Gastrocnemius medialis (tissue), 4 donors: ENCODE measurements at regions not wholly inside any gene's neighbourhood (a gene's known extent, or its start where the extent isn't known, plus 50 kb on each side); places are given as distances from the start of the nearest gene placed in this dataset.

Source experiments
- ATAC-seq, 2 donors: fragments of 150-250 bp; one replicate each; pipeline ENCODE4 v1.9.1; 2016
- DNase-seq, 2 donors: peaks; one replicate each; pipeline ENCODE4 v3.0.0-alpha.2; 2019
- H3K27ac ChIP-seq, 4 donors: fragments of 200-600 bp; sonication (generic); 1 replicate in 1 of 4; 2 replicates in 3 of 4; pipeline ENCODE4 v1.5.1; 2016 to 2018; ENCODE audit warnings: mild to moderate bottlenecking in 2 of 4, moderate library complexity in 1 of 4
- H3K27me3 ChIP-seq, 3 donors: fragments of 200-600 bp; sonication (generic) in 2 of 3; 1 replicate in 1 of 3; 2 replicates in 2 of 3; pipeline versions ENCODE4 v1.5.1 to v1.6.0; 2016 to 2019; ENCODE audit warnings: mild to moderate bottlenecking in 1 of 3, moderate library complexity in 1 of 3
- H3K36me3 ChIP-seq, 2 donors: fragments of 200-600 bp; sonication (generic) in 1 of 2; one replicate each; pipeline ENCODE4 v1.5.1; 2017 to 2018
- H3K4me1 ChIP-seq, 2 donors: fragments of 200-600 bp; sonication (generic) in 1 of 2; one replicate each; pipeline ENCODE4 v1.5.1; 2016 to 2017; ENCODE audit warnings: mild to moderate bottlenecking in 2 of 2
- H3K4me3 ChIP-seq, 4 donors: fragments of 200-600 bp; sonication (generic) in 3 of 4; 1 replicate in 1 of 4; 2 replicates in 3 of 4; pipeline ENCODE4 v1.5.1; 2016 to 2019; ENCODE audit warnings: mild to moderate bottlenecking in 2 of 4
- H3K9me3 ChIP-seq, 3 donors: fragments of 200-600 bp; sonication (generic) in 2 of 3; 1 replicate in 1 of 3; 2 replicates in 2 of 3; pipeline ENCODE4 v1.5.1; 2016 to 2019
- POLR2A ChIP-seq, 2 donors: fragments of 450-650 bp; IDR thresholded peaks; one replicate each; pipeline ENCODE4 v1.6.1; 2017; ENCODE audit warnings: antibody characterized with exemption in 2 of 2, mild to moderate bottlenecking in 2 of 2, moderate library complexity in 2 of 2
- in situ Hi-C, 4 donors: fragments of 200-750 bp; cut with MboI; loops; one replicate each; pipeline versions ENCODE4 v1.15.0 to v1.8.0; 2017; ENCODE audit warnings: low sequenced_read_pairs in 4 of 4
- intact Hi-C: fragments of 100-400 bp; cut with DNase I; formaldehyde crosslinking; loops from one replicate; pipeline ENCODE4 v1.15.1; 2023; ENCODE audit warnings: low total_unique reads
- TF ChIP-seq, protein P1 (sequence below), 5 experiments: fragments of 450-650 bp in 3 of 5; fragments of 200-600 bp in 2 of 5; sonication (generic) in 2 of 5; IDR thresholded peaks in 4 of 5; conservative IDR thresholded peaks in 1 of 5; 1 replicate in 4 of 5; 2 replicates in 1 of 5; pipeline ENCODE4 v1.5.1; 2016 to 2019; ENCODE audit warnings: antibody characterized with exemption in 5 of 5, mild to moderate bottlenecking in 3 of 5, moderate library complexity in 3 of 5

DNA sequence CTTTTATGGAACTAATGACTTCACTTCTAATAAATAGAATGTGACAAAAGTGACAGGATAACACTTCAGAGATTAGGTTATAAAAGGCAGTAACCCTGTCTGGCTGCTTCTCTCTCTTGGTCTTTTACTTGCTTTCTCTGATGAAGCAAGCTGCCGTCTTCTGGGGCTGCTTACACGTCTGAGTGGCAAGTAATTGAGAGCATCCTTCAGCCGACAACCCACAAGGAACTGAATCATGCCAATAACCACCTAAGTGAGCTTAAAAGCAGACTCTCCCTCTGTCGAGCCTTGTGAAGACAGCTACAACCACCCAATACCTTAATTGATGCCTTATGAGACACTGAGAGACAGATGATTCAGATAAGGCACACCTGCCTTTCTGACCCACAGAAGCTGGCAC, 1091.2 kb downstream of the SLITRK1 start:
- Histone ChIP-seq H3K27me3 (no peaks in the 10 kb centered on the region), H3K9me3 (no peaks in the 10 kb centered on the region), H3K4me3 (no peak overlapping the region), H3K36me3 (no peaks in the 10 kb centered on the region), H3K27ac (no peak overlapping the region), H3K4me1 (no peaks in the 10 kb centered on the region)
- TF ChIP-seq POLR2A (IDR thresholded peaks at IDR 0.05): no peak
- TF ChIP-seq, protein P1, sequence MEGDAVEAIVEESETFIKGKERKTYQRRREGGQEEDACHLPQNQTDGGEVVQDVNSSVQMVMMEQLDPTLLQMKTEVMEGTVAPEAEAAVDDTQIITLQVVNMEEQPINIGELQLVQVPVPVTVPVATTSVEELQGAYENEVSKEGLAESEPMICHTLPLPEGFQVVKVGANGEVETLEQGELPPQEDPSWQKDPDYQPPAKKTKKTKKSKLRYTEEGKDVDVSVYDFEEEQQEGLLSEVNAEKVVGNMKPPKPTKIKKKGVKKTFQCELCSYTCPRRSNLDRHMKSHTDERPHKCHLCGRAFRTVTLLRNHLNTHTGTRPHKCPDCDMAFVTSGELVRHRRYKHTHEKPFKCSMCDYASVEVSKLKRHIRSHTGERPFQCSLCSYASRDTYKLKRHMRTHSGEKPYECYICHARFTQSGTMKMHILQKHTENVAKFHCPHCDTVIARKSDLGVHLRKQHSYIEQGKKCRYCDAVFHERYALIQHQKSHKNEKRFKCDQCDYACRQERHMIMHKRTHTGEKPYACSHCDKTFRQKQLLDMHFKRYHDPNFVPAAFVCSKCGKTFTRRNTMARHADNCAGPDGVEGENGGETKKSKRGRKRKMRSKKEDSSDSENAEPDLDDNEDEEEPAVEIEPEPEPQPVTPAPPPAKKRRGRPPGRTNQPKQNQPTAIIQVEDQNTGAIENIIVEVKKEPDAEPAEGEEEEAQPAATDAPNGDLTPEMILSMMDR (IDR thresholded peaks at IDR 0.05 in 4 of 5, conservative IDR thresholded peaks at IDR 0.05 in 1 of 5): no peak
- in situ Hi-C loops: no loop called here
- intact Hi-C loops: no loop called here
- ATAC-seq: no peak
- no peak for DNase-seq

GRCh38 chr13:82772816-82773215, 1109.5 kb downstream of the SLITRK1 start:
- Histone ChIP-seq H3K27me3 (no peaks in the 10 kb centered on the region), H3K36me3 (no peaks in the 10 kb centered on the region), H3K9me3 (no peaks in the 10 kb centered on the region), H3K27ac (no peak overlapping the region), H3K4me3 (no peak overlapping the region), H3K4me1 (no peaks in the 10 kb centered on the region)
- no peak for DNase-seq
- in situ Hi-C loops: no loop called here
- ATAC-seq: no peak
- intact Hi-C loops: no loop called here
- TF ChIP-seq, protein P1 (IDR thresholded peaks at IDR 0.05 in 4 of 5, conservative IDR thresholded peaks at IDR 0.05 in 1 of 5): no peak
- no peak for TF ChIP-seq POLR2A (IDR thresholded peaks at IDR 0.05)

- DNase-seq (no peak), ATAC-seq (no peak)
- in situ Hi-C loops (no loop called here), intact Hi-C loops (no loop called here)
- Histone ChIP-seq H3K9me3 (no peaks in the 10 kb centered on the region), H3K4me1 (no peaks in the 10 kb centered on the region), H3K36me3 (no peaks in the 10 kb centered on the region), H3K4me3 (no peak overlapping the region), H3K27me3 (no peaks in the 10 kb centered on the region), H3K27ac (no peak overlapping the region)
- TF ChIP-seq, protein P1 (IDR thresholded peaks at IDR 0.05 in 4 of 5, conservative IDR thresholded peaks at IDR 0.05 in 1 of 5): no peak
- no peak for TF ChIP-seq POLR2A (IDR thresholded peaks at IDR 0.05)
Observed at GRCh38 chr13:82766732-82767321, 1115.4 kb downstream of the SLITRK1 start.

GRCh38 chr13:82758044-82758443, 1124.2 kb downstream of the SLITRK1 start:
- TF ChIP-seq, protein P1 (IDR thresholded peaks at IDR 0.05 in 4 of 5, conservative IDR thresholded peaks at IDR 0.05 in 1 of 5): no peak
- no peak for TF ChIP-seq POLR2A (IDR thresholded peaks at IDR 0.05)
- H3K4me1 ChIP-seq: no peaks in the 10 kb centered on the region
- DNase-seq (no peak), ATAC-seq (no peak)
- no peak overlapping the region for H3K27ac ChIP-seq
- intact Hi-C loops (no loop called here), in situ Hi-C loops (no loop called here)
- H3K27me3 ChIP-seq: no peaks in the 10 kb centered on the region
- H3K4me3 ChIP-seq: no peak overlapping the region
- H3K9me3 ChIP-seq: no peaks in the 10 kb centered on the region
- no peaks in the 10 kb centered on the region for H3K36me3 ChIP-seq

DNA sequence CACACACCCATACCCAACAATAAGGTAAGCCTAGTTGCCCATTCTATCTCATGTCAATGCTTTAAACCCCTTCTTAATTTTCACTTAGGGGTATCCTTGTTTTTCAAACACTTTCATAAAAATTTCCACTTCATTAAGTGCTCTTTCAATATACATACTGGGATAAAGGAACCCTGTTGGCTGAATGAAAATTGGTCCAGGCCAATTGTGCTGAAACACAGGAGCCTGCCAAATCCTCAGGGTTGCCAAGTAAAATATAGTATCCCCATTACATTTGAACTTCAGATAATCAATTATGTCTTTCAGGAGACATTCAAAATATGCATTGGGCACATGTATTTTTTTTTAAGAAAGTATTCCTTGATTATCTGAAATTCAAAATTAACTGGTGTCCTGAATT, 1131.1 kb downstream of the SLITRK1 start:
- intact Hi-C loops: no loop called here
- Histone ChIP-seq H3K27me3 (no peaks in the 10 kb centered on the region), H3K4me1 (no peaks in the 10 kb centered on the region), H3K27ac (no peak overlapping the region), H3K36me3 (no peaks in the 10 kb centered on the region), H3K9me3 (no peaks in the 10 kb centered on the region), H3K4me3 (no peak overlapping the region)
- ATAC-seq (no peak), DNase-seq (no peak)
- TF ChIP-seq, protein P1 (IDR thresholded peaks at IDR 0.05 in 4 of 5, conservative IDR thresholded peaks at IDR 0.05 in 1 of 5): no peak
- TF ChIP-seq POLR2A (IDR thresholded peaks at IDR 0.05): no peak
- in situ Hi-C loops: no loop called here
